IMR-90 (cell line): ENCODE measurements at regions not wholly inside any gene's neighbourhood (a gene's known extent, or its start where the extent isn't known, plus 50 kb on each side); places are given as distances from the start of the nearest gene placed in this dataset.

ENCODE experiments used
- ATAC-seq: fragments of 200-7000 bp; cut with Tn5 transposase; 2 replicates; pipeline ENCODE4 v1.9.1; 2020; ENCODE audit warnings: low read depth, mild to moderate bottlenecking, moderate library complexity
- BruUV-seq: library from RNA; stranded (reverse); fragments of 400-500 nt; replicated peaks from 2 replicates; lab custom pipeline; 2021; lab: Mats Ljungman, UMichigan
- CTCF ChIA-PET: fragments of 300-600 bp; formaldehyde crosslinking; extraction: SDS; loops from one replicate; lab custom pipeline; 2021; ENCODE audit warnings: antibody characterized with exemption; lab: Yijun Ruan, JAX
- POLR2A ChIA-PET: fragments of 300-600 bp; sonication (Branson Sonifier 250); formaldehyde crosslinking; loops from one replicate; lab custom pipeline; 2022; ENCODE audit warnings: antibody characterized with exemption; ENCODE audit not compliant: unreplicated experiment; lab: Charles Lee
- DNase-seq: peaks from one replicate; pipeline ENCODE4 v3.0.0; 2013
- H2AFZ ChIP-seq: replicated peaks from 2 replicates; pipeline ENCODE3; 2013; ENCODE audit warnings: low read length, mild to moderate bottlenecking; ENCODE audit not compliant: poor library complexity
- H2AK5ac ChIP-seq: 2 replicates; pipeline ENCODE4 v1.6.1; 2013; ENCODE audit warnings: low read depth, low read length, inconsistent platforms
- H2AK9ac ChIP-seq: replicated peaks from 2 replicates; pipeline ENCODE3; 2013; ENCODE audit warnings: mild to moderate bottlenecking, low read depth, low read length, moderate library complexity; ENCODE audit not compliant: poor library complexity
- H2BK120ac ChIP-seq: 2 replicates; pipeline ENCODE4 v1.6.1; 2013; ENCODE audit warnings: low read depth, low read length, inconsistent platforms
- H2BK15ac ChIP-seq: 3 replicates; pipeline ENCODE4 v1.6.1; 2013; ENCODE audit warnings: low read depth, low read length, inconsistent platforms
- H2BK20ac ChIP-seq: 2 replicates; pipeline ENCODE4 v1.6.1; 2013; ENCODE audit warnings: low read depth, mild to moderate bottlenecking, inconsistent platforms, low read length, moderate library complexity
- H2BK5ac ChIP-seq: 2 replicates; pipeline ENCODE4 v1.6.1; 2013; ENCODE audit warnings: mild to moderate bottlenecking, low read depth, low read length, inconsistent platforms; ENCODE audit not compliant: poor library complexity, severe bottlenecking
- H3K14ac ChIP-seq: replicated peaks from 2 replicates; pipeline ENCODE4 v1.6.1; 2013; ENCODE audit warnings: low read depth, low read length, inconsistent platforms
- H3K18ac ChIP-seq: 2 replicates; pipeline ENCODE4 v1.6.1; 2013; ENCODE audit warnings: low read depth, low read length, control low read depth
- H3K23ac ChIP-seq: 2 replicates; pipeline ENCODE4 v1.6.1; 2013; ENCODE audit warnings: low read depth, low read length, inconsistent platforms
- H3K27ac ChIP-seq: 2 replicates; pipeline ENCODE4 v1.5.1; 2013; ENCODE audit warnings: mild to moderate bottlenecking, control low read depth, low read length; ENCODE audit not compliant: insufficient read depth
- H3K27me3 ChIP-seq: 2 replicates; pipeline ENCODE4 v1.6.1; 2013; ENCODE audit warnings: low read length; ENCODE audit not compliant: control insufficient read depth, insufficient read depth
- H3K36me3 ChIP-seq: 2 replicates; pipeline ENCODE4 v1.6.1; 2013; ENCODE audit warnings: low read length, mixed read lengths; ENCODE audit not compliant: control insufficient read depth, insufficient read depth
- H3K4ac ChIP-seq: 2 replicates; pipeline ENCODE4 v1.6.1; 2013; ENCODE audit warnings: low read depth, low read length, inconsistent platforms
- H3K4me1 ChIP-seq: 2 replicates; pipeline ENCODE4 v1.6.1; 2013; ENCODE audit warnings: low read length, mixed read lengths; ENCODE audit not compliant: control insufficient read depth, insufficient read depth
- H3K4me2 ChIP-seq: 2 replicates; pipeline ENCODE4 v1.6.1; 2013; ENCODE audit warnings: low read depth, mild to moderate bottlenecking, control low read depth, low read length, moderate library complexity
- H3K4me3 ChIP-seq: 2 replicates; pipeline ENCODE4 v1.5.1; 2013; ENCODE audit warnings: low read depth, mild to moderate bottlenecking, control low read depth, low read length, moderate library complexity; ENCODE audit not compliant: insufficient read depth
- H3K56ac ChIP-seq: 2 replicates; pipeline ENCODE4 v1.6.1; 2013; ENCODE audit warnings: low read length, inconsistent platforms; ENCODE audit not compliant: insufficient read depth; ENCODE audit errors: extremely low read depth
- H3K79me1 ChIP-seq, 2 experiments: 2 replicates each; pipeline ENCODE4 v1.6.1; 2013; ENCODE audit warnings: low read length in 2 of 2, inconsistent platforms in 1 of 2, low read depth in 1 of 2
- H3K9ac ChIP-seq: 2 replicates; pipeline ENCODE4 v1.6.1; 2013; ENCODE audit warnings: low read depth, low read length, control low read depth
- H3K9me1 ChIP-seq: 2 replicates; pipeline ENCODE4 v1.6.1; 2013; ENCODE audit warnings: low read length, inconsistent platforms; ENCODE audit not compliant: insufficient read depth
- H3K9me3 ChIP-seq: 2 replicates; pipeline ENCODE4 v1.6.1; 2013; ENCODE audit warnings: low read length; ENCODE audit not compliant: control insufficient read depth, insufficient read depth
- H4K20me1 ChIP-seq: 2 replicates; pipeline ENCODE4 v1.6.1; 2013; ENCODE audit warnings: low read length, inconsistent platforms; ENCODE audit not compliant: insufficient read depth
- H4K5ac ChIP-seq: 2 replicates; pipeline ENCODE4 v1.6.1; 2013; ENCODE audit warnings: mild to moderate bottlenecking, low read depth, low read length, control low read depth
- H4K8ac ChIP-seq, 2 experiments: 2 replicates each; pipeline ENCODE4 v1.6.1; 2013; ENCODE audit warnings: low read depth in 2 of 2, low read length in 2 of 2, control low read depth in 1 of 2, inconsistent platforms in 1 of 2
- H4K91ac ChIP-seq: 2 replicates; pipeline ENCODE4 v1.6.1; 2013; ENCODE audit warnings: low read depth, low read length, inconsistent platforms; ENCODE audit not compliant: insufficient read depth
- BHLHE40 ChIP-seq: fragments of 150-350 bp; IDR thresholded peaks from 2 replicates; pipeline ENCODE4 v1.6.1; 2016; ENCODE audit warnings: mild to moderate bottlenecking, low read depth, low read length
- CHD1 ChIP-seq: IDR thresholded peaks from 2 replicates; pipeline ENCODE4 v1.6.1; 2012; ENCODE audit warnings: low read depth, low read length, improper control_type of control experiment
- CTCF ChIP-seq: conservative IDR thresholded peaks from 2 replicates; pipeline ENCODE4 v1.5.1; 2012; ENCODE audit warnings: mild to moderate bottlenecking, low read depth, low read length, improper control_type of control experiment
- ELK1 ChIP-seq: fragments of 150-350 bp; IDR thresholded peaks from 2 replicates; pipeline ENCODE4 v1.6.1; 2016; ENCODE audit warnings: low read depth, mild to moderate bottlenecking, low read length, moderate library complexity, borderline replicate concordance
- FOS ChIP-seq: fragments of 150-350 bp; IDR thresholded peaks from 2 replicates; pipeline ENCODE4 v1.6.1; 2016; ENCODE audit warnings: low read depth, low read length
- MAFK ChIP-seq: IDR thresholded peaks from 2 replicates; pipeline ENCODE4 v1.6.1; 2012; ENCODE audit warnings: low read depth, low read length, improper control_type of control experiment
- MXI1 ChIP-seq: IDR thresholded peaks from 2 replicates; pipeline ENCODE4 v1.6.1; 2012; ENCODE audit warnings: low read depth, mild to moderate bottlenecking, low read length, moderate library complexity, borderline replicate concordance
- NFE2L2 ChIP-seq: fragments of 150-350 bp; IDR thresholded peaks from 2 replicates; pipeline ENCODE4 v1.6.1; 2016; ENCODE audit warnings: low read depth, mild to moderate bottlenecking, low read length
- POLR2A ChIP-seq: IDR thresholded peaks from 2 replicates; pipeline ENCODE4 v1.6.1; 2012; ENCODE audit warnings: mild to moderate bottlenecking, low read depth, low read length
- RAD21 ChIP-seq: IDR thresholded peaks from 2 replicates; pipeline ENCODE4 v1.6.1; 2012; ENCODE audit warnings: low read length, improper control_type of control experiment
- RFX5 ChIP-seq: IDR thresholded peaks from 2 replicates; pipeline ENCODE4 v1.8.0; 2012; ENCODE audit warnings: low read depth, mild to moderate bottlenecking, low read length, moderate library complexity
- SMC3 ChIP-seq: fragments of 150-350 bp; IDR thresholded peaks from 2 replicates; pipeline ENCODE4 v1.6.1; 2016; ENCODE audit warnings: low read depth, mild to moderate bottlenecking, antibody characterized with exemption, low read length, moderate library complexity
- WGBS, 2 experiments: methylation state at CpG; one replicate each; pipeline versions ENCODE4 v1.1.5 to v1.1.7; 2013; ENCODE audit warnings: missing lambda C conversion rate in 2 of 2; ENCODE audit not compliant: insufficient read length in 1 of 2; ENCODE audit errors: extremely low coverage in 2 of 2; 5-methylcytosine and 5-hydroxymethylcytosine counted together
- dilution Hi-C: fragments of 300-500 bp; cut with HindIII; formaldehyde crosslinking; loops from one replicate; pipeline ENCODE4 v1.14.3; 2018; ENCODE audit warnings: low sequenced_read_pairs; ENCODE audit not compliant: unreplicated experiment
- in situ Hi-C: fragments of 300-500 bp; cut with MboI; formaldehyde crosslinking; loops from 3 replicates; pipeline ENCODE4 v1.14.3; 2019; ENCODE audit warnings: low sequenced_read_pairs, inconsistent platforms, mixed read lengths
- intact Hi-C: fragments of 100-400 bp; cut with micrococcal nuclease; formaldehyde crosslinking; loops from 2 replicates; pipeline ENCODE4 v1.10.0; 2022

- CTCF ChIA-PET, result no interaction called here
- BruUV-seq, result no TSS peak
Observed at GRCh38 chr2:144120487-144120886, 399.4 kb downstream of the ZEB2 start.

More at GRCh38 chr2:144120487-144120886, 399.4 kb downstream of the ZEB2 start:
- H3K9me1 ChIP-seq, result peaks cover 3% of the 10 kb centered on the region; the same call in 1 of the 2 replicates
- no peak overlapping the region for H3K18ac ChIP-seq
- H3K23ac ChIP-seq, result no peak overlapping the region
- TF ChIP-seq MAFK (no peak), MXI1 (no peak), BHLHE40 (no peak), CHD1 (no peak), SMC3 (no peak), RFX5 (no peak), POLR2A (no peak), ELK1 (no peak), FOS (no peak), RAD21 (no peak), CTCF (no peak), NFE2L2 (no peak)
- H3K56ac ChIP-seq, result no peak overlapping the region
- H3K36me3 ChIP-seq, result no peaks in the 10 kb centered on the region
- no peak overlapping the region for H2AK9ac ChIP-seq
- no peaks in the 10 kb centered on the region for H3K9me3 ChIP-seq
- no peaks in the 10 kb centered on the region for H4K20me1 ChIP-seq
- H2AK5ac ChIP-seq, result no peak overlapping the region
- no peak overlapping the region for H3K4me3 ChIP-seq
- no peak overlapping the region for H2BK5ac ChIP-seq
- no peak overlapping the region for H2AFZ ChIP-seq
- H3K79me1 ChIP-seq, result no peaks in the 10 kb centered on the region
- H3K4me2 ChIP-seq, result no peak overlapping the region
- no peak overlapping the region for H4K5ac ChIP-seq
- H3K9ac ChIP-seq, result no peak overlapping the region
- H2BK15ac ChIP-seq, result no peak overlapping the region
- DNase-seq (no peak), ATAC-seq (no peak)
- in situ Hi-C loops (no loop called here), intact Hi-C loops (no loop called here), dilution Hi-C loops (no loop called here)
- H4K8ac ChIP-seq, result no peak overlapping the region
- H3K14ac ChIP-seq, result no peak overlapping the region
- H3K4me1 ChIP-seq, result no peaks in the 10 kb centered on the region
- no peak overlapping the region for H2BK20ac ChIP-seq
- no peak overlapping the region for H3K27ac ChIP-seq
- POLR2A ChIA-PET, result no interaction called here
- H3K4ac ChIP-seq, result no peak overlapping the region
- WGBS, 2 experiments, result no CpG with 5 or more reads among the region's 4 CpGs
- no peaks in the 10 kb centered on the region for H3K27me3 ChIP-seq
- H2BK120ac ChIP-seq, result no peak overlapping the region
- no peak overlapping the region for H4K91ac ChIP-seq
